ENCODE measurements at regions not wholly inside any gene's neighbourhood (a gene's known extent, or its start where the extent isn't known, plus 50 kb on each side); places are given as distances from the start of the nearest gene placed in this dataset.

DNA sequence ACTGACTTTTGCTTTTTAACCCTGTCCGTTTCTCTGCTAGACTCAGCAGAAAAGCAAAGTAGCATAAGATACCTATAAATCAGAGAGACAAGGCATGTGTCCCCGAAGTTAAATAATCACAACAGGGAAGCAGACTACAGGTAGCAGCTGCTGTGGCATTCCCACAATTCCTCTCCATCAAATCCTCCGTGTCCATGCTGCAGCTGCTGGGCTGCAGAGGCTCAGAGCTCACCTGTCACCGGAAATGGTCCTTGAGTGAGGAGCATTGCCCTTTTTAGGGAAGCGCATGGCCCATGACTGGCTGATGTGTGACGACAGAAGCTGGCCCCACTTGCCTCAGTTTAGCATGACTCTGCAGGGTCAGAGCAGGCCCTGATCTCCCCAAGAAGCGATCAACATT, 125.0 kb downstream of the MSX2 start:
- ATAC-seq = no peak
- TF ChIP-seq, protein P1, sequence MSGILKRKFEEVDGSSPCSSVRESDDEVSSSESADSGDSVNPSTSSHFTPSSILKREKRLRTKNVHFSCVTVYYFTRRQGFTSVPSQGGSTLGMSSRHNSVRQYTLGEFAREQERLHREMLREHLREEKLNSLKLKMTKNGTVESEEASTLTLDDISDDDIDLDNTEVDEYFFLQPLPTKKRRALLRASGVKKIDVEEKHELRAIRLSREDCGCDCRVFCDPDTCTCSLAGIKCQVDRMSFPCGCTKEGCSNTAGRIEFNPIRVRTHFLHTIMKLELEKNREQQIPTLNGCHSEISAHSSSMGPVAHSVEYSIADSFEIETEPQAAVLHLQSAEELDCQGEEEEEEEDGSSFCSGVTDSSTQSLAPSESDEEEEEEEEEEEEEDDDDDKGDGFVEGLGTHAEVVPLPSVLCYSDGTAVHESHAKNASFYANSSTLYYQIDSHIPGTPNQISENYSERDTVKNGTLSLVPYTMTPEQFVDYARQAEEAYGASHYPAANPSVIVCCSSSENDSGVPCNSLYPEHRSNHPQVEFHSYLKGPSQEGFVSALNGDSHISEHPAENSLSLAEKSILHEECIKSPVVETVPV (CRISPR knock-in tag; IDR thresholded peaks at IDR 0.05) = no peak
- no peak for TF ChIP-seq ZFP30 (CRISPR knock-in tag; IDR thresholded peaks at IDR 0.05)
- TF ChIP-seq ZC3H10 (CRISPR knock-in tag; IDR thresholded peaks at IDR 0.05) = no peak
- no peak for TF ChIP-seq RARB (CRISPR knock-in tag; IDR thresholded peaks at IDR 0.05)
- TF ChIP-seq ZNF70 (CRISPR knock-in tag; IDR thresholded peaks at IDR 0.05) = no peak
- TF ChIP-seq, protein P2, sequence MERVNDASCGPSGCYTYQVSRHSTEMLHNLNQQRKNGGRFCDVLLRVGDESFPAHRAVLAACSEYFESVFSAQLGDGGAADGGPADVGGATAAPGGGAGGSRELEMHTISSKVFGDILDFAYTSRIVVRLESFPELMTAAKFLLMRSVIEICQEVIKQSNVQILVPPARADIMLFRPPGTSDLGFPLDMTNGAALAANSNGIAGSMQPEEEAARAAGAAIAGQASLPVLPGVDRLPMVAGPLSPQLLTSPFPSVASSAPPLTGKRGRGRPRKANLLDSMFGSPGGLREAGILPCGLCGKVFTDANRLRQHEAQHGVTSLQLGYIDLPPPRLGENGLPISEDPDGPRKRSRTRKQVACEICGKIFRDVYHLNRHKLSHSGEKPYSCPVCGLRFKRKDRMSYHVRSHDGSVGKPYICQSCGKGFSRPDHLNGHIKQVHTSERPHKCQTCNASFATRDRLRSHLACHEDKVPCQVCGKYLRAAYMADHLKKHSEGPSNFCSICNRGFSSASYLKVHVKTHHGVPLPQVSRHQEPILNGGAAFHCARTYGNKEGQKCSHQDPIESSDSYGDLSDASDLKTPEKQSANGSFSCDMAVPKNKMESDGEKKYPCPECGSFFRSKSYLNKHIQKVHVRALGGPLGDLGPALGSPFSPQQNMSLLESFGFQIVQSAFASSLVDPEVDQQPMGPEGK (CRISPR knock-in tag; IDR thresholded peaks at IDR 0.05; ENCODE audit: borderline replicate concordance) = no peak
- TF ChIP-seq, protein P3, sequence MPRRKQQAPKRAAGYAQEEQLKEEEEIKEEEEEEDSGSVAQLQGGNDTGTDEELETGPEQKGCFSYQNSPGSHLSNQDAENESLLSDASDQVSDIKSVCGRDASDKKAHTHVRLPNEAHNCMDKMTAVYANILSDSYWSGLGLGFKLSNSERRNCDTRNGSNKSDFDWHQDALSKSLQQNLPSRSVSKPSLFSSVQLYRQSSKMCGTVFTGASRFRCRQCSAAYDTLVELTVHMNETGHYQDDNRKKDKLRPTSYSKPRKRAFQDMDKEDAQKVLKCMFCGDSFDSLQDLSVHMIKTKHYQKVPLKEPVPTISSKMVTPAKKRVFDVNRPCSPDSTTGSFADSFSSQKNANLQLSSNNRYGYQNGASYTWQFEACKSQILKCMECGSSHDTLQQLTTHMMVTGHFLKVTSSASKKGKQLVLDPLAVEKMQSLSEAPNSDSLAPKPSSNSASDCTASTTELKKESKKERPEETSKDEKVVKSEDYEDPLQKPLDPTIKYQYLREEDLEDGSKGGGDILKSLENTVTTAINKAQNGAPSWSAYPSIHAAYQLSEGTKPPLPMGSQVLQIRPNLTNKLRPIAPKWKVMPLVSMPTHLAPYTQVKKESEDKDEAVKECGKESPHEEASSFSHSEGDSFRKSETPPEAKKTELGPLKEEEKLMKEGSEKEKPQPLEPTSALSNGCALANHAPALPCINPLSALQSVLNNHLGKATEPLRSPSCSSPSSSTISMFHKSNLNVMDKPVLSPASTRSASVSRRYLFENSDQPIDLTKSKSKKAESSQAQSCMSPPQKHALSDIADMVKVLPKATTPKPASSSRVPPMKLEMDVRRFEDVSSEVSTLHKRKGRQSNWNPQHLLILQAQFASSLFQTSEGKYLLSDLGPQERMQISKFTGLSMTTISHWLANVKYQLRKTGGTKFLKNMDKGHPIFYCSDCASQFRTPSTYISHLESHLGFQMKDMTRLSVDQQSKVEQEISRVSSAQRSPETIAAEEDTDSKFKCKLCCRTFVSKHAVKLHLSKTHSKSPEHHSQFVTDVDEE (CRISPR knock-in tag; IDR thresholded peaks at IDR 0.05) = no peak
- TF ChIP-seq BACH2 (CRISPR knock-in tag; IDR thresholded peaks at IDR 0.05; ENCODE audit: borderline replicate concordance) = no peak
- TF ChIP-seq TOX (CRISPR knock-in tag; IDR thresholded peaks at IDR 0.05; ENCODE audit: borderline replicate concordance) = no peak
- TF ChIP-seq ISL1 (CRISPR knock-in tag; IDR thresholded peaks at IDR 0.05) = no peak
- TF ChIP-seq, protein P4, sequence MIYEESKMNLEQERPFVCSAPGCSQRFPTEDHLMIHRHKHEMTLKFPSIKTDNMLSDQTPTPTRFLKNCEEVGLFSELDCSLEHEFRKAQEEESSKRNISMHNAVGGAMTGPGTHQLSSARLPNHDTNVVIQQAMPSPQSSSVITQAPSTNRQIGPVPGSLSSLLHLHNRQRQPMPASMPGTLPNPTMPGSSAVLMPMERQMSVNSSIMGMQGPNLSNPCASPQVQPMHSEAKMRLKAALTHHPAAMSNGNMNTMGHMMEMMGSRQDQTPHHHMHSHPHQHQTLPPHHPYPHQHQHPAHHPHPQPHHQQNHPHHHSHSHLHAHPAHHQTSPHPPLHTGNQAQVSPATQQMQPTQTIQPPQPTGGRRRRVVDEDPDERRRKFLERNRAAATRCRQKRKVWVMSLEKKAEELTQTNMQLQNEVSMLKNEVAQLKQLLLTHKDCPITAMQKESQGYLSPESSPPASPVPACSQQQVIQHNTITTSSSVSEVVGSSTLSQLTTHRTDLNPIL (CRISPR knock-in tag; IDR thresholded peaks at IDR 0.05; ENCODE audit: low read depth) = no peak

DNA sequence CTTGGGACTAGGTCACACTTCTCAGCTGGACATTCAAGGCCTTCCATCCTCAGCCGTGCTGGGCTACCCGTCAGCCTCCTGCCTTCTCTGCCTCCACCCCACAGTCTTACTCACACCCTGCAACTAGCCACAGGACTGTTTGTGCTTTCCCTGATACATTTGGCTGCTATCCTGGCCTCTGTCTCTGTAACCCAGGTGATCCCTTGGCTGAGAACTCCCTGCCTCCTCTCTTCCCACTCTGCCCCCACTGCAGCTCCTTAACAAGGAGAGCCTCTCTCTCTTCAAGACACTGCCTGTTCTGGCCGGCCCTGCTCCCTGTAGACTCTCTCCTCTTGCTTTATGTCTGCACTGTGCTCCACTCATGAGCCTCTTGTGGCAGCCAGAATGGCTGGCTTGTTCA, 120.6 kb downstream of the MSX2 start:
- TF ChIP-seq GLIS3 (CRISPR knock-in tag; IDR thresholded peaks at IDR 0.05) (no peak), ZFP3 (CRISPR knock-in tag; IDR thresholded peaks at IDR 0.05) (no peak), ISL1 (CRISPR knock-in tag; IDR thresholded peaks at IDR 0.05) (no peak), ZC3H10 (CRISPR knock-in tag; IDR thresholded peaks at IDR 0.05) (no peak), ZNF8 (CRISPR knock-in tag; IDR thresholded peaks at IDR 0.05) (no peak), RARB (CRISPR knock-in tag; IDR thresholded peaks at IDR 0.05) (no peak), ZNF70 (CRISPR knock-in tag; IDR thresholded peaks at IDR 0.05) (no peak), ARNTL (CRISPR knock-in tag; IDR thresholded peaks at IDR 0.05; ENCODE audit: borderline replicate concordance, low read depth) (no peak), TCF4 (CRISPR knock-in tag; IDR thresholded peaks at IDR 0.05; ENCODE audit: borderline replicate concordance) (no peak), ESRRG (CRISPR knock-in tag; IDR thresholded peaks at IDR 0.05) (no peak), BACH2 (CRISPR knock-in tag; IDR thresholded peaks at IDR 0.05; ENCODE audit: borderline replicate concordance) (no peak)
- TF ChIP-seq, protein P1 (CRISPR knock-in tag; IDR thresholded peaks at IDR 0.05) = no peak
- TF ChIP-seq, protein P2 (CRISPR knock-in tag; IDR thresholded peaks at IDR 0.05; ENCODE audit: borderline replicate concordance) = no peak
- TF ChIP-seq, protein P5, sequence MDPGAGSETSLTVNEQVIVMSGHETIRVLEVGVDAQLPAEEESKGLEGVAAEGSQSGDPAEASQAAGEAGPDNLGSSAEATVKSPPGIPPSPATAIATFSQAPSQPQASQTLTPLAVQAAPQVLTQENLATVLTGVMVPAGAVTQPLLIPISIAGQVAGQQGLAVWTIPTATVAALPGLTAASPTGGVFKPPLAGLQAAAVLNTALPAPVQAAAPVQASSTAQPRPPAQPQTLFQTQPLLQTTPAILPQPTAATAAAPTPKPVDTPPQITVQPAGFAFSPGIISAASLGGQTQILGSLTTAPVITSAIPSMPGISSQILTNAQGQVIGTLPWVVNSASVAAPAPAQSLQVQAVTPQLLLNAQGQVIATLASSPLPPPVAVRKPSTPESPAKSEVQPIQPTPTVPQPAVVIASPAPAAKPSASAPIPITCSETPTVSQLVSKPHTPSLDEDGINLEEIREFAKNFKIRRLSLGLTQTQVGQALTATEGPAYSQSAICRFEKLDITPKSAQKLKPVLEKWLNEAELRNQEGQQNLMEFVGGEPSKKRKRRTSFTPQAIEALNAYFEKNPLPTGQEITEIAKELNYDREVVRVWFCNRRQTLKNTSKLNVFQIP (CRISPR knock-in tag; IDR thresholded peaks at IDR 0.05; ENCODE audit: borderline replicate concordance, low read depth) = no peak
- ATAC-seq = no peak
